AG04449 (cell line): ENCODE measurements at regions not wholly inside any gene's neighbourhood (a gene's known extent, or its start where the extent isn't known, plus 50 kb on each side); places are given as distances from the start of the nearest gene placed in this dataset.

Experiments used
- CTCF ChIA-PET: fragments of 350-600 bp; formaldehyde crosslinking; extraction: SDS; loops from one replicate; lab custom pipeline; 2021; ENCODE audit warnings: antibody characterized with exemption; lab: Yijun Ruan, JAX
- POLR2A ChIA-PET: fragments of 400-600, 350-600 bp; formaldehyde crosslinking; extraction: SDS; loops from one replicate; lab custom pipeline; 2020; ENCODE audit warnings: antibody characterized with exemption, inconsistent platforms; lab: Yijun Ruan, JAX
- DNase-seq: peaks from one replicate; pipeline ENCODE4 v3.0.0-alpha.2; 2010; ENCODE audit warnings: low read depth, low spot score
- H3K4me3 ChIP-seq: 2 replicates; pipeline ENCODE4 v1.5.1; 2011; ENCODE audit warnings: low read depth, mild to moderate bottlenecking, control low read depth, low read length
- TF ChIP-seq, protein P1 (sequence below): IDR thresholded peaks from one replicate; pipeline ENCODE4 v1.5.1; 2011; ENCODE audit warnings: mild to moderate bottlenecking, moderate library complexity, low read length, control low read depth, inconsistent platforms; ENCODE audit not compliant: insufficient read depth; ENCODE audit errors: missing control alignments

GRCh38 chr14:28483506-28483905 is 283.1 kb upstream of the FOXG1 start:
- no peak overlapping the region for H3K4me3 ChIP-seq
- TF ChIP-seq, protein P1, sequence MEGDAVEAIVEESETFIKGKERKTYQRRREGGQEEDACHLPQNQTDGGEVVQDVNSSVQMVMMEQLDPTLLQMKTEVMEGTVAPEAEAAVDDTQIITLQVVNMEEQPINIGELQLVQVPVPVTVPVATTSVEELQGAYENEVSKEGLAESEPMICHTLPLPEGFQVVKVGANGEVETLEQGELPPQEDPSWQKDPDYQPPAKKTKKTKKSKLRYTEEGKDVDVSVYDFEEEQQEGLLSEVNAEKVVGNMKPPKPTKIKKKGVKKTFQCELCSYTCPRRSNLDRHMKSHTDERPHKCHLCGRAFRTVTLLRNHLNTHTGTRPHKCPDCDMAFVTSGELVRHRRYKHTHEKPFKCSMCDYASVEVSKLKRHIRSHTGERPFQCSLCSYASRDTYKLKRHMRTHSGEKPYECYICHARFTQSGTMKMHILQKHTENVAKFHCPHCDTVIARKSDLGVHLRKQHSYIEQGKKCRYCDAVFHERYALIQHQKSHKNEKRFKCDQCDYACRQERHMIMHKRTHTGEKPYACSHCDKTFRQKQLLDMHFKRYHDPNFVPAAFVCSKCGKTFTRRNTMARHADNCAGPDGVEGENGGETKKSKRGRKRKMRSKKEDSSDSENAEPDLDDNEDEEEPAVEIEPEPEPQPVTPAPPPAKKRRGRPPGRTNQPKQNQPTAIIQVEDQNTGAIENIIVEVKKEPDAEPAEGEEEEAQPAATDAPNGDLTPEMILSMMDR, result no peak
- POLR2A ChIA-PET, result no interaction called here
- CTCF ChIA-PET, result no interaction called here
- DNase-seq, result no peak

GRCh38 chr14:28488684-28489083 is 277.9 kb upstream of the FOXG1 start:
- no peak for DNase-seq
- TF ChIP-seq, protein P1, result no peak
- ChIA-PET POLR2A (no interaction called here), CTCF (no interaction called here)
- H3K4me3 ChIP-seq, result no peak overlapping the region

DNA sequence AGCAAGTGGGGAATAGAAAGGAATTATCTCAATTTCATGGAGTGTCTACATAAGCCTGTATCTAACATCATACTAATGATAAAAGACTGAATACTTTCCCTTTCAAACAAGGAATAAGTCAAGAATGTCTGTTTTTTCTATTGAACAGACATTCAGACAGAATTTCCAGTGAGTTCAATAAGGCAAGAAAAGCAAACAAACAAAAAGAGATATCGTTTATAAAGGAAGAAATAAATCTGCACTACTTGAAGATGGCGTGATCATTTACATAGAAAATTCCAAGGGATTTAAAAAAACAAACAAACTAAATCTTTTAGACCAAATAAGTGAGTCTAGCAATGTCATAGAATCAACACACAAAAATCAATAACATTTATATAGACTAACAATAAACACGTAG is 273.1 kb upstream of the FOXG1 start:
- H3K4me3 ChIP-seq, result no peak overlapping the region
- DNase-seq, result no peak
- ChIA-PET CTCF (no interaction called here), POLR2A (no interaction called here)
- TF ChIP-seq, protein P1, result no peak

DNA sequence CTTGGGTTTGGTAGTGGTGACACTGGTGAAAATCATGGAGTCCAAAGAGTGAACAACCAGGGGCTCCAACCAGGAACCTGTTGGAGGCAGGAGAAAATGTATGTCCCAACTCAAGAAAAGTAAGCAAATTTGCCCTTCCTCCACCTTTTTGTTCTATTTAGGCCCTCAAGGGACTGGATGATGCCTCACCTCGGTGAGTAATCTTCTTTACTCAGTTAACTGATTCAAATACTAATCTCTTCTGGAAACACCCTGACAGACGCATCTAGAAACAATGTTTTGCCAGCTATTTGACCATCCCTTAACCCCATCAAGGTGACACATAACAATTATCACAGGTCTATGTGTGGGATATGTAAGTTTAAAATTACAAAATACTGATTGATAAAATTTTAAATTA is 272.4 kb upstream of the FOXG1 start:
- no peak for DNase-seq
- POLR2A ChIA-PET, result no interaction called here
- TF ChIP-seq, protein P1, result no peak

GRCh38 chr14:28496364-28496763 is 270.2 kb upstream of the FOXG1 start:
- H3K4me3 ChIP-seq, result no peak overlapping the region
- ChIA-PET CTCF (no interaction called here), POLR2A (no interaction called here)
- no peak for DNase-seq
- TF ChIP-seq, protein P1, result no peak

More for the DNA sequence above, 272.4 kb upstream of the FOXG1 start:
- CTCF ChIA-PET, result no interaction called here
- H3K4me3 ChIP-seq, result no peak overlapping the region

- no peak overlapping the region for H3K4me3 ChIP-seq
- CTCF ChIA-PET, result no interaction called here
- TF ChIP-seq, protein P1, result no peak
- DNase-seq, result no peak
- POLR2A ChIA-PET, result no interaction called here
These were observed 264.1 kb upstream of the FOXG1 start for GRCh38 chr14:28502517-28502916.
